IMR-90 (cell line): ENCODE measurements at regions not wholly inside any gene's neighbourhood (a gene's known extent, or its start where the extent isn't known, plus 50 kb on each side); places are given as distances from the start of the nearest gene placed in this dataset.

Experiments used
- ATAC-seq: fragments of 200-7000 bp; cut with Tn5 transposase; 2 replicates; pipeline ENCODE4 v1.9.1; 2020; ENCODE audit warnings: low read depth, mild to moderate bottlenecking, moderate library complexity
- BruUV-seq: library from RNA; stranded (reverse); fragments of 400-500 nt; replicated peaks from 2 replicates; lab custom pipeline; 2021; lab: Mats Ljungman, UMichigan
- CTCF ChIA-PET: fragments of 300-600 bp; formaldehyde crosslinking; extraction: SDS; loops from one replicate; lab custom pipeline; 2021; ENCODE audit warnings: antibody characterized with exemption; lab: Yijun Ruan, JAX
- POLR2A ChIA-PET: fragments of 300-600 bp; sonication (Branson Sonifier 250); formaldehyde crosslinking; loops from one replicate; lab custom pipeline; 2022; ENCODE audit warnings: antibody characterized with exemption; ENCODE audit not compliant: unreplicated experiment; lab: Charles Lee
- DNase-seq: peaks from one replicate; pipeline ENCODE4 v3.0.0; 2013
- H2AFZ ChIP-seq: replicated peaks from 2 replicates; pipeline ENCODE3; 2013; ENCODE audit warnings: low read length, mild to moderate bottlenecking; ENCODE audit not compliant: poor library complexity
- H2AK5ac ChIP-seq: 2 replicates; pipeline ENCODE4 v1.6.1; 2013; ENCODE audit warnings: low read depth, low read length, inconsistent platforms
- H2AK9ac ChIP-seq: replicated peaks from 2 replicates; pipeline ENCODE3; 2013; ENCODE audit warnings: mild to moderate bottlenecking, low read depth, low read length, moderate library complexity; ENCODE audit not compliant: poor library complexity
- H2BK120ac ChIP-seq: 2 replicates; pipeline ENCODE4 v1.6.1; 2013; ENCODE audit warnings: low read depth, low read length, inconsistent platforms
- H2BK15ac ChIP-seq: 3 replicates; pipeline ENCODE4 v1.6.1; 2013; ENCODE audit warnings: low read depth, low read length, inconsistent platforms
- H2BK20ac ChIP-seq: 2 replicates; pipeline ENCODE4 v1.6.1; 2013; ENCODE audit warnings: low read depth, mild to moderate bottlenecking, inconsistent platforms, low read length, moderate library complexity
- H2BK5ac ChIP-seq: 2 replicates; pipeline ENCODE4 v1.6.1; 2013; ENCODE audit warnings: mild to moderate bottlenecking, low read depth, low read length, inconsistent platforms; ENCODE audit not compliant: poor library complexity, severe bottlenecking
- H3K14ac ChIP-seq: replicated peaks from 2 replicates; pipeline ENCODE4 v1.6.1; 2013; ENCODE audit warnings: low read depth, low read length, inconsistent platforms
- H3K18ac ChIP-seq: 2 replicates; pipeline ENCODE4 v1.6.1; 2013; ENCODE audit warnings: low read depth, low read length, control low read depth
- H3K23ac ChIP-seq: 2 replicates; pipeline ENCODE4 v1.6.1; 2013; ENCODE audit warnings: low read depth, low read length, inconsistent platforms
- H3K27ac ChIP-seq: 2 replicates; pipeline ENCODE4 v1.5.1; 2013; ENCODE audit warnings: mild to moderate bottlenecking, control low read depth, low read length; ENCODE audit not compliant: insufficient read depth
- H3K27me3 ChIP-seq: 2 replicates; pipeline ENCODE4 v1.6.1; 2013; ENCODE audit warnings: low read length; ENCODE audit not compliant: control insufficient read depth, insufficient read depth
- H3K36me3 ChIP-seq: 2 replicates; pipeline ENCODE4 v1.6.1; 2013; ENCODE audit warnings: low read length, mixed read lengths; ENCODE audit not compliant: control insufficient read depth, insufficient read depth
- H3K4ac ChIP-seq: 2 replicates; pipeline ENCODE4 v1.6.1; 2013; ENCODE audit warnings: low read depth, low read length, inconsistent platforms
- H3K4me1 ChIP-seq: 2 replicates; pipeline ENCODE4 v1.6.1; 2013; ENCODE audit warnings: low read length, mixed read lengths; ENCODE audit not compliant: control insufficient read depth, insufficient read depth
- H3K4me2 ChIP-seq: 2 replicates; pipeline ENCODE4 v1.6.1; 2013; ENCODE audit warnings: low read depth, mild to moderate bottlenecking, control low read depth, low read length, moderate library complexity
- H3K4me3 ChIP-seq: 2 replicates; pipeline ENCODE4 v1.5.1; 2013; ENCODE audit warnings: low read depth, mild to moderate bottlenecking, control low read depth, low read length, moderate library complexity; ENCODE audit not compliant: insufficient read depth
- H3K56ac ChIP-seq: 2 replicates; pipeline ENCODE4 v1.6.1; 2013; ENCODE audit warnings: low read length, inconsistent platforms; ENCODE audit not compliant: insufficient read depth; ENCODE audit errors: extremely low read depth
- H3K79me1 ChIP-seq, 2 experiments: 2 replicates each; pipeline ENCODE4 v1.6.1; 2013; ENCODE audit warnings: low read length in 2 of 2, inconsistent platforms in 1 of 2, low read depth in 1 of 2
- H3K9ac ChIP-seq: 2 replicates; pipeline ENCODE4 v1.6.1; 2013; ENCODE audit warnings: low read depth, low read length, control low read depth
- H3K9me1 ChIP-seq: 2 replicates; pipeline ENCODE4 v1.6.1; 2013; ENCODE audit warnings: low read length, inconsistent platforms; ENCODE audit not compliant: insufficient read depth
- H3K9me3 ChIP-seq: 2 replicates; pipeline ENCODE4 v1.6.1; 2013; ENCODE audit warnings: low read length; ENCODE audit not compliant: control insufficient read depth, insufficient read depth
- H4K20me1 ChIP-seq: 2 replicates; pipeline ENCODE4 v1.6.1; 2013; ENCODE audit warnings: low read length, inconsistent platforms; ENCODE audit not compliant: insufficient read depth
- H4K5ac ChIP-seq: 2 replicates; pipeline ENCODE4 v1.6.1; 2013; ENCODE audit warnings: mild to moderate bottlenecking, low read depth, low read length, control low read depth
- H4K8ac ChIP-seq, 2 experiments: 2 replicates each; pipeline ENCODE4 v1.6.1; 2013; ENCODE audit warnings: low read depth in 2 of 2, low read length in 2 of 2, control low read depth in 1 of 2, inconsistent platforms in 1 of 2
- H4K91ac ChIP-seq: 2 replicates; pipeline ENCODE4 v1.6.1; 2013; ENCODE audit warnings: low read depth, low read length, inconsistent platforms; ENCODE audit not compliant: insufficient read depth
- CEBPB ChIP-seq: IDR thresholded peaks from 2 replicates; pipeline ENCODE4 v1.6.1; 2012; ENCODE audit warnings: low read depth, low read length, improper control_type of control experiment
- CTCF ChIP-seq: conservative IDR thresholded peaks from 2 replicates; pipeline ENCODE4 v1.5.1; 2012; ENCODE audit warnings: mild to moderate bottlenecking, low read depth, low read length, improper control_type of control experiment
- FOS ChIP-seq: fragments of 150-350 bp; IDR thresholded peaks from 2 replicates; pipeline ENCODE4 v1.6.1; 2016; ENCODE audit warnings: low read depth, low read length
- MXI1 ChIP-seq: IDR thresholded peaks from 2 replicates; pipeline ENCODE4 v1.6.1; 2012; ENCODE audit warnings: low read depth, mild to moderate bottlenecking, low read length, moderate library complexity, borderline replicate concordance
- WGBS, 2 experiments: methylation state at CpG; one replicate each; pipeline versions ENCODE4 v1.1.5 to v1.1.7; 2013; ENCODE audit warnings: missing lambda C conversion rate in 2 of 2; ENCODE audit not compliant: insufficient read length in 1 of 2; ENCODE audit errors: extremely low coverage in 2 of 2; 5-methylcytosine and 5-hydroxymethylcytosine counted together
- dilution Hi-C: fragments of 300-500 bp; cut with HindIII; formaldehyde crosslinking; loops from one replicate; pipeline ENCODE4 v1.14.3; 2018; ENCODE audit warnings: low sequenced_read_pairs; ENCODE audit not compliant: unreplicated experiment
- in situ Hi-C: fragments of 300-500 bp; cut with MboI; formaldehyde crosslinking; loops from 3 replicates; pipeline ENCODE4 v1.14.3; 2019; ENCODE audit warnings: low sequenced_read_pairs, inconsistent platforms, mixed read lengths
- intact Hi-C: fragments of 100-400 bp; cut with micrococcal nuclease; formaldehyde crosslinking; loops from 2 replicates; pipeline ENCODE4 v1.10.0; 2022

- Histone ChIP-seq H2BK120ac (no peak overlapping the region), H3K18ac (no peak overlapping the region), H3K9me3 (no peaks in the 10 kb centered on the region), H3K56ac (no peak overlapping the region), H3K27ac (no peak overlapping the region), H3K36me3 (no peaks in the 10 kb centered on the region), H4K5ac (no peak overlapping the region), H3K9me1 (no peaks in the 10 kb centered on the region), H3K27me3 (peaks cover 3% of the 10 kb centered on the region), H3K9ac (no peak overlapping the region), H2AK9ac (no peak overlapping the region), H2AK5ac (no peak overlapping the region), H2BK5ac (no peak overlapping the region), H4K91ac (no peak overlapping the region), H2AFZ (no peak overlapping the region), H3K4ac (no peak overlapping the region), H2BK15ac (no peak overlapping the region), H3K4me1 (no peaks in the 10 kb centered on the region), H4K8ac (no peak overlapping the region), H2BK20ac (no peak overlapping the region), H3K79me1 (no peaks in the 10 kb centered on the region), H4K20me1 (no peaks in the 10 kb centered on the region), H3K4me3 (no peak overlapping the region), H3K23ac (no peak overlapping the region), H3K14ac (no peak overlapping the region), H3K4me2 (no peak overlapping the region)
- in situ Hi-C loops: no loop called here
- intact Hi-C loops: no loop called here
- dilution Hi-C loops: no loop called here
- TF ChIP-seq CTCF: no peak
- no peak for TF ChIP-seq MXI1
- TF ChIP-seq FOS: no peak
- no peak for TF ChIP-seq CEBPB
- ChIA-PET POLR2A (no interaction called here), CTCF (no interaction called here)
- ATAC-seq (no peak), DNase-seq (no peak)
- WGBS, 2 experiments: no CpG with 5 or more reads among the region's 3 CpGs
- no TSS peak for BruUV-seq
Measured at GRCh38 chr9:87389936-87390335, 107.7 kb upstream of the DAPK1 start.
